GM10248 (cell line): ENCODE measurements at regions not wholly inside any gene's neighbourhood (a gene's known extent, or its start where the extent isn't known, plus 50 kb on each side); places are given as distances from the start of the nearest gene placed in this dataset.

Source experiments
- CTCF ChIA-PET: fragments of 300-600 bp; sonication (Branson Sonifier 250); formaldehyde crosslinking; extraction: SDS; loops from one replicate; lab custom pipeline; 2021; ENCODE audit warnings: antibody characterized with exemption; lab: Yijun Ruan, JAX
- POLR2A ChIA-PET: fragments of 350-650 bp; sonication (Branson Sonifier 250); formaldehyde crosslinking; extraction: SDS; loops from one replicate; lab custom pipeline; 2020; ENCODE audit warnings: antibody characterized with exemption; lab: Yijun Ruan, JAX
- DNase-seq: peaks from one replicate; pipeline ENCODE4 v3.0.0; 2012; ENCODE audit errors: extremely low spot score
- TF ChIP-seq, protein P1 (sequence below): IDR thresholded peaks from 2 replicates; pipeline ENCODE4 v1.5.1; 2012; ENCODE audit warnings: mild to moderate bottlenecking, low read depth; ENCODE audit errors: extremely low read depth, missing control alignments, control extremely low read depth

DNA sequence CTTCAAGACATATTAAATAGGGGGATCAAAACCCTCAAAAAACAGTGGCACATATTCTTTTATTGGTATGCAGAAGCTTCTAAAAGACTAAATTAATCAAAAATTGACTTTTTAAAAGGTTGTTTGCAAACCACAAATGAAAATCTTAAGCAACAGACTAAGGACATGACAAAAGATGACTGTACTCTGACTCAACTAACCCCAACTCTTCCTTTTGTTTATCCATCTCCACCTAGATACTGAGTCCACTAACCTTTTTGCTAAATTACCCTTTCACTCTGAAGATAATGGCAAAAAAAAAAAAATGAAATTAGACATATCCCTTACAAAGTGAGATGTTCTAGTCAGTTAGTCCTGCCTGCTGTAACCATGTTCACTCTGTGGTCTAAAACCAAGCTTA, 91.6 kb upstream of the NLRP2B start:
- TF ChIP-seq, protein P1, sequence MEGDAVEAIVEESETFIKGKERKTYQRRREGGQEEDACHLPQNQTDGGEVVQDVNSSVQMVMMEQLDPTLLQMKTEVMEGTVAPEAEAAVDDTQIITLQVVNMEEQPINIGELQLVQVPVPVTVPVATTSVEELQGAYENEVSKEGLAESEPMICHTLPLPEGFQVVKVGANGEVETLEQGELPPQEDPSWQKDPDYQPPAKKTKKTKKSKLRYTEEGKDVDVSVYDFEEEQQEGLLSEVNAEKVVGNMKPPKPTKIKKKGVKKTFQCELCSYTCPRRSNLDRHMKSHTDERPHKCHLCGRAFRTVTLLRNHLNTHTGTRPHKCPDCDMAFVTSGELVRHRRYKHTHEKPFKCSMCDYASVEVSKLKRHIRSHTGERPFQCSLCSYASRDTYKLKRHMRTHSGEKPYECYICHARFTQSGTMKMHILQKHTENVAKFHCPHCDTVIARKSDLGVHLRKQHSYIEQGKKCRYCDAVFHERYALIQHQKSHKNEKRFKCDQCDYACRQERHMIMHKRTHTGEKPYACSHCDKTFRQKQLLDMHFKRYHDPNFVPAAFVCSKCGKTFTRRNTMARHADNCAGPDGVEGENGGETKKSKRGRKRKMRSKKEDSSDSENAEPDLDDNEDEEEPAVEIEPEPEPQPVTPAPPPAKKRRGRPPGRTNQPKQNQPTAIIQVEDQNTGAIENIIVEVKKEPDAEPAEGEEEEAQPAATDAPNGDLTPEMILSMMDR: no peak
- CTCF ChIA-PET: no interaction called here
- POLR2A ChIA-PET: no interaction called here
- no peak for DNase-seq

GRCh38 chrX:57752866-57753265, 72.8 kb upstream of the NLRP2B start:
- ChIA-PET POLR2A (no interaction called here), CTCF (no interaction called here)
- TF ChIP-seq, protein P1: no peak
- no peak for DNase-seq

DNA sequence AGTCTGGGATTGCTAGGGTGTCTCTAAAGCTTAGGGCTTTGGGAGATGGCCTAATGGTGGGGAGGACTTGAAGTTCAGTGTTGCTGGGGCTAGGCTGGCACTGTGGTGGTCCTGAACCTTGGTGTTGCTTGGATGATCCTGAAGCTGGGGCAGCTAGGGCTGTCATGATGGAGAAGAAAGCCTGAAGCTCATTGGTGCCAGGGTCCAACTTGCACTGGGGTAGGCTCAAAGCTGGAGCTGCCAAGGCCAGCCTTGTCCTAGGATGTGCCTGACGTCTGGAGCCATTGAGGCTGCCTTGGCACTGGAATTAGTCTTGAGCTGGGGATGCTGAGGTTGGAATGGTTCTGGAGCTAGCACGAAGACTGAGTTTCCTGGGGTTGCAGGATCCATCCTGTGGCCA, 61.0 kb upstream of the NLRP2B start:
- POLR2A ChIA-PET: no interaction called here
- TF ChIP-seq, protein P1: no peak
- DNase-seq: no peak
- CTCF ChIA-PET: no interaction called here

DNA sequence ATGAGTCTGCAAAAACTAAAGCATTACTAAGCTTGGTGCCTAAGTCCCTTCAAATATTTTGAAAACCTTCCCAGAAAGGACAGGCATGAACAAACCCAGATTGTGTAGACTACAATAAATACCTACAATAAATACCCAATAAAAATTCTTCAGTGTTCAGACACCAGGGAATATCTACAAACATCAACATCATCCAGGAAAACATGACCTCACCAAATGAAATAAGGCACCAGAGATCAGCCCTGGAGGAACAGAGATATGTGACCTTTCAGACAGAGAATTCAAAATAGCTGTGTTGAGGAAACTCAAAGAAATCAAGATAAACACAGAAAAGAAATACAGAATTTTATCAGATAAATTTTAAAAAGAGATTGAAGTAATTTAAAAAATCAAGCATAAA, 57.8 kb upstream of the NLRP2B start:
- CTCF ChIA-PET: no interaction called here
- POLR2A ChIA-PET: no interaction called here
- no peak for DNase-seq
- TF ChIP-seq, protein P1: no peak
